Tibial nerve (tissue), 4 donors: ENCODE measurements at regions not wholly inside any gene's neighbourhood (a gene's known extent, or its start where the extent isn't known, plus 50 kb on each side); places are given as distances from the start of the nearest gene placed in this dataset.

Experiments
- EP300 ChIP-seq, 2 donors: sonication (generic); formaldehyde crosslinking; IDR thresholded peaks; one replicate each; pipeline ENCODE4 v1.6.1; 2017; ENCODE audit warnings: antibody characterized with exemption in 2 of 2, mild to moderate bottlenecking in 1 of 2
- TF ChIP-seq, protein P1 (sequence below), 5 experiments: fragments of 200-600 bp in 3 of 5; fragments of 450-650 bp in 2 of 5; sonication (generic) in 3 of 5; IDR thresholded peaks; one replicate each; pipeline ENCODE4 v1.5.1; 2016 to 2019; ENCODE audit warnings: antibody characterized with exemption in 5 of 5, mild to moderate bottlenecking in 3 of 5, moderate library complexity in 2 of 5

DNA sequence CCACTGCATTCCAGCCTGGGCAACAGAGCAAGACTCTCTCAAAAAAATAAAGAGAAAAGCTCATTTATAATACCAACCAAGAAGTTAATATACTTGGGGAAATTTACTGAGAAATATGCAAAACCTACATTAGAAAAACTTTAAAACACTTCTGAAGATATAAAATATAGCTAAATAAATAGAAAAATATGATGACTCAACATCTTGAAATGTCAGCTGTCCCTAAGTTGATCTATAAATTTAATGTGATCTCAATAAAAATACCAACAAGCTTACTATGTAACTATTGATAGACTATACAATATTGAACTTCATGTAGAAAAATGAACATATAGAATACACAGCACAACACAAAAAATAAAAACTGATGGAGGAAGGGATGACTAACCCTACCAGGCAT lies 87.5 kb upstream of the INTU start:
- TF ChIP-seq, protein P1, sequence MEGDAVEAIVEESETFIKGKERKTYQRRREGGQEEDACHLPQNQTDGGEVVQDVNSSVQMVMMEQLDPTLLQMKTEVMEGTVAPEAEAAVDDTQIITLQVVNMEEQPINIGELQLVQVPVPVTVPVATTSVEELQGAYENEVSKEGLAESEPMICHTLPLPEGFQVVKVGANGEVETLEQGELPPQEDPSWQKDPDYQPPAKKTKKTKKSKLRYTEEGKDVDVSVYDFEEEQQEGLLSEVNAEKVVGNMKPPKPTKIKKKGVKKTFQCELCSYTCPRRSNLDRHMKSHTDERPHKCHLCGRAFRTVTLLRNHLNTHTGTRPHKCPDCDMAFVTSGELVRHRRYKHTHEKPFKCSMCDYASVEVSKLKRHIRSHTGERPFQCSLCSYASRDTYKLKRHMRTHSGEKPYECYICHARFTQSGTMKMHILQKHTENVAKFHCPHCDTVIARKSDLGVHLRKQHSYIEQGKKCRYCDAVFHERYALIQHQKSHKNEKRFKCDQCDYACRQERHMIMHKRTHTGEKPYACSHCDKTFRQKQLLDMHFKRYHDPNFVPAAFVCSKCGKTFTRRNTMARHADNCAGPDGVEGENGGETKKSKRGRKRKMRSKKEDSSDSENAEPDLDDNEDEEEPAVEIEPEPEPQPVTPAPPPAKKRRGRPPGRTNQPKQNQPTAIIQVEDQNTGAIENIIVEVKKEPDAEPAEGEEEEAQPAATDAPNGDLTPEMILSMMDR (IDR thresholded peaks at IDR 0.05) = no peak
- no peak for TF ChIP-seq EP300 (IDR thresholded peaks at IDR 0.05)
